Right cardiac atrium (tissue), 5 donors: ENCODE measurements at regions not wholly inside any gene's neighbourhood (a gene's known extent, or its start where the extent isn't known, plus 50 kb on each side); places are given as distances from the start of the nearest gene placed in this dataset.

ENCODE experiments used
- ATAC-seq, 2 donors: fragments of 200-7000 bp; cut with Tn5 transposase; one replicate each; pipeline versions ENCODE4 v1.8.0 to v1.9.1; 2020; ENCODE audit warnings: moderate library complexity in 2 of 2, mild to moderate bottlenecking in 1 of 2
- DNase-seq, 3 donors: peaks; one replicate each; pipeline ENCODE4 v3.0.0-alpha.2; 2020
- H3K27ac ChIP-seq: one replicate; pipeline ENCODE4 v1.5.1; 2013; ENCODE audit warnings: mild to moderate bottlenecking, low read length, control low read depth, moderate library complexity
- H3K27me3 ChIP-seq: one replicate; pipeline ENCODE4 v1.6.1; 2013; ENCODE audit not compliant: control insufficient read depth, insufficient read depth
- H3K4me1 ChIP-seq: one replicate; pipeline ENCODE4 v1.6.1; 2013; ENCODE audit warnings: low read length; ENCODE audit not compliant: control insufficient read depth, insufficient read depth
- H3K4me3 ChIP-seq: one replicate; pipeline ENCODE4 v1.5.1; 2013; ENCODE audit warnings: low read length, control low read depth
- H3K9me3 ChIP-seq: one replicate; pipeline ENCODE4 v1.6.1; 2013; ENCODE audit warnings: low read length; ENCODE audit not compliant: control insufficient read depth
- WGBS: extraction: QIAGEN DNeasy Blood & Tissue Kit; methylation state at CpG from one replicate; pipeline ENCODE4 v1.1.7; 2013; 5-methylcytosine and 5-hydroxymethylcytosine counted together
- intact Hi-C, 4 donors: fragments of 100-400 bp; cut with DNase I; formaldehyde crosslinking; loops; one replicate each; pipeline versions ENCODE4 v1.11.0 to v1.14.0; 2022 to 2023
- donor health status: healthy with polysubstance abuse.
- donor health status: DM: no; HTN: yes; CAD: no.
- donor health status: DM: no; HTN: no; CAD: no.
- donor health status: DM: no; HTN: yes; CAD: no; lungs with severe emphysema.
- donor health status: DM: yes; HTN: yes; CAD: no.

DNA sequence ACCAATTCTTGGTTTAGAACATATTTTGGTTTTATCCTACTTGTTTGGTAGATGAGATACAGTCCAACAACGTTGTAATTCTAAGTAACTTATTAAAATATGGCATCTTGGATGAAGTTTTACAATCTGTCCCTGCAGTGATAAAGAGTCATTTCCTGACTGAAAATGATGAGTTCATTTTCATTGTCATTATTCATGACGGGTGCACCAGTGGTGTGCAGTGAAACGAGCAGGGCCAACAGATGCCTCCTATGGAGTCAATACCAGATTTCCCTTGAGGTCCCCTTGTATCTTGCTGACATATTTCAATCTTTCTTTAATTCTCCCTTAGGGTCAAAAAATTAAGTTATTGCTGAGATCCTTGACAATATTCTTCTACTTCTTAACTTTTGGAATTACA lies 438.5 kb downstream of the LRIG3 start:
- Histone ChIP-seq H3K27ac (no peak overlapping the region), H3K27me3 (no peaks in the 10 kb centered on the region), H3K4me1 (no peaks in the 10 kb centered on the region), H3K9me3 (no peaks in the 10 kb centered on the region), H3K4me3 (no peak overlapping the region)
- intact Hi-C loops: no loop called here
- WGBS: 29% methylated on average over 3 of the region's 3 CpGs
- ATAC-seq (no peak), DNase-seq (no peak)

DNA sequence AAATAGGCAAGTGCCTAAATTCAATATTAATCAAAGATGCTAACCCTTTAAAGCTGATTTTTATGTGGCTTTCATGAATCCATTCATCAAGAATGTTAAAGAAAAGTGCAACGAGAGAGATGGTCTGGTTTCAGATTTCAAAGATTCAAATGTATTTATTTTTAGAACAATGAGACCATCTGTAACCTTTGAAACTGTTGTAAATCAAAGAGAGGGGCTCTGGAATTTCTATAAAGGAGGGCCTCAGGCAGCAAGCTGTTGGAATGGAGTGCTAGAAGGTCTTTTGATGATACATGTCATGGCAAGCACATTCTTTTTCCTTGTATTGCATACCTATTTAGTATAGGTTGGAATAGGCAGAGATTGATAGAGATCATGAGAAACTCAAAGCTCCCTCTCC lies 433.0 kb downstream of the LRIG3 start:
- Histone ChIP-seq H3K27ac (no peak overlapping the region), H3K27me3 (no peaks in the 10 kb centered on the region), H3K4me3 (no peak overlapping the region), H3K4me1 (peaks cover 1% of the 10 kb centered on the region), H3K9me3 (no peaks in the 10 kb centered on the region)
- ATAC-seq (no peak), DNase-seq (no peak)
- intact Hi-C loops: no loop called here
- 38% methylated on average over 1 of the region's 1 CpG for WGBS

DNA sequence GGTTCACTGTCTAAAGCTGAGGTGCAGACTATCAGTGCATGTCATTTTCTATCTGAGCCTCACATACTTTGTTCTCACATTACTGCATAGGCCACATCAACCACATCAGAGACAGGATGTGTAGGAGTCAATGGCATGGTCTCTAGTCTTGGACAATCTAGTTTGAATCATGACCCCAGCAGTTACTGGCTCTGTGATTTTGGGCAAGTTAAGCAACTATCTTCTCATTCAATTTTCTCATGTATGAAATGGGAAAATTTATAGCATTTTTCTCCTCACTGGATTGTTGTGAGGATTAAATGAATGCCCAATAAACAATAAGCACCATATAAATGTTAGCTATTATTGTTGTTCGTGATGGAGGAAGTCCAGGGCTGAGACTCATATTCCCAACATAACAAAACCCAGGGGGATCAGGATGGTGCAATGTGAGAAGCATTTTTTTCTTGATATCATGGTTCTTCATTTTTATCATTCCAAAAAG lies 432.6 kb downstream of the LRIG3 start:
- DNase-seq (no peak), ATAC-seq (no peak)
- Histone ChIP-seq H3K4me1 (peaks cover 1% of the 10 kb centered on the region), H3K9me3 (no peaks in the 10 kb centered on the region), H3K4me3 (no peak overlapping the region), H3K27ac (no peak overlapping the region), H3K27me3 (no peaks in the 10 kb centered on the region)
- WGBS: 59% methylated on average over 1 of the region's 1 CpG
- intact Hi-C loops: no loop called here

DNA sequence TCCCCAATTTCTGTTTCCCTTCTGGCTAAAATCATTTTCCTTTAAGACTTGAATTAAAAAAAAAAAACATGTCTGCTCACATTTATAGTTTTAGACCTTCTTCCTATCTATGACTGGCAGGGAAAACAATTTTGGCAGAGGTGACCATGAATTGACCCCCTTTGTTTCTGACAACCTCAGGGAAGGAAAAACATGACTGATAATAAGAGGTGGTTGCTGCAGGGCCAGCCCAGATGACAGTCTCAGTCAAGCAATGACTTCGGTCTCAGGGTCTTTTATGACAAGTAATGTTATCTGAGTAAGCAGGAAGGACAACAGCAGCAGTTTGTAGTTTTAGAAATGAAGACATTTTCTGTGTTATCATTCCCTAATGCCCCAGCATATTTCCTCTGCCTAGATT lies 430.9 kb downstream of the LRIG3 start:
- intact Hi-C loops: no loop called here
- no peak overlapping the region for H3K4me3 ChIP-seq
- ATAC-seq (peak in 1 of 2 donors; percentile 53), DNase-seq (no peak)
- no peaks in the 10 kb centered on the region for H3K9me3 ChIP-seq
- H3K27me3 ChIP-seq: no peaks in the 10 kb centered on the region
- WGBS: 29% methylated on average over 1 of the region's 1 CpG
- H3K4me1 ChIP-seq: peaks cover 1% of the 10 kb centered on the region
- H3K27ac ChIP-seq: no peak overlapping the region

DNA sequence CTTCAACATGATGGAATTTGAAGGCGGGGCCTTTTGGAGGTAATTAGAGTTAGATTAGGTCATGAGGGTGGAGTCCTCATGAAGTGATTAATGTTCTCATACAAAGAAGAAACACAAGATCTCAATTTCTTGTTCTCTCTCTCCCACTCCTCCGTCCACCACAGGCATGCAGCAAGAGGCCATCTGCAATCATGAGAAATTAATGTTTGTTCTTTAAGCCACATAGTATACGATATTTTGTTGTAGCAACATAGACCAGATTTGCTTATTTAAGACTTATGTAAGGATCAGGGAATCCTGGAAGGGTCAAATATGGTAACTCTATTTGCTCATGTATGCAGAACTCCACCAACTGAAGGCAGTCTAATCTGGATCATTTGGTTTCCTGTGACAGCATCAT lies 429.0 kb downstream of the LRIG3 start:
- no peak for DNase-seq

DNA sequence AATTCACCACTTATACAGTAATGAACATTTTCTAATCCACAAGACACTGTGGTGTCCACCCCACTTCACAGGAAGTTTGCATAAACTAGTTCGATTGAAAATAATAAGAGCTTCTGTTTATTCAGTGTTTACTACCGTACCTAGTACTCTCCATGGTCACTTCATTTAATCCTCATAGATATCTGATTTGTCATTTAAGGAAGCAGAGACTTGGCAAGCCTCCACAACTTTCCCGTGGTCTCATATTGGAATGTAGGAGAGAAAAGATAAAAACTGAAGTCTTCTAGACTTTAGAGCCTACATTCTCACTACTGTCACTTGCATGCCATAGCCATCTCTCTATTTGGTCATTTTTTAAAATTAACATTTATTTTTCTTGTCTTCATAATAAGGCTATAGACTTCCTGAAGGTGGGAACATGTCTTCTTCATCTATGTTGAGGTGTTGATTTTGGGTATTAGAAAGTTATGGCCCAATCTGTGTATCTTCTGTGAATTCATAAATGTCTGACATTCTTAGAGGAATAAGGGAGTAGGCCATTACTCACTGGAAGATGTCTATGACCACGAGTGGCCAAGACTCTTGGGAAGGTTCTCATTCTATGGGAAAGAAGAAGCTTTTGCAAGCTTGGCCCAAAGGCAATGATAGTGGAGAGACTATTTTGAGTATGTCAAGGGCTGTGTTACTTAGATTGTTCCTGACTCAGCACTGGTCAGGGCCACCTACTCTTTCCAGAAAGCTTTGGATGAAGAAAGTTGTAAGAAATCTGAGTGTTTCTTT lies 423.7 kb downstream of the LRIG3 start:
- ATAC-seq (no peak), DNase-seq (no peak)
- Histone ChIP-seq H3K27ac (no peak overlapping the region), H3K4me3 (no peak overlapping the region), H3K27me3 (no peaks in the 10 kb centered on the region), H3K4me1 (no peaks in the 10 kb centered on the region), H3K9me3 (no peaks in the 10 kb centered on the region)
- 56% methylated on average over 4 of the region's 4 CpGs for WGBS
- intact Hi-C loops: no loop called here

More for the DNA sequence above, 429.0 kb downstream of the LRIG3 start:
- no peaks in the 10 kb centered on the region for H3K9me3 ChIP-seq
- H3K27me3 ChIP-seq: no peaks in the 10 kb centered on the region
- no peak overlapping the region for H3K27ac ChIP-seq
- H3K4me1 ChIP-seq: peaks cover 1% of the 10 kb centered on the region
- WGBS: 87% methylated on average over 3 of the region's 3 CpGs
- intact Hi-C loops: no loop called here
- H3K4me3 ChIP-seq: no peak overlapping the region
- ATAC-seq: no peak

DNA sequence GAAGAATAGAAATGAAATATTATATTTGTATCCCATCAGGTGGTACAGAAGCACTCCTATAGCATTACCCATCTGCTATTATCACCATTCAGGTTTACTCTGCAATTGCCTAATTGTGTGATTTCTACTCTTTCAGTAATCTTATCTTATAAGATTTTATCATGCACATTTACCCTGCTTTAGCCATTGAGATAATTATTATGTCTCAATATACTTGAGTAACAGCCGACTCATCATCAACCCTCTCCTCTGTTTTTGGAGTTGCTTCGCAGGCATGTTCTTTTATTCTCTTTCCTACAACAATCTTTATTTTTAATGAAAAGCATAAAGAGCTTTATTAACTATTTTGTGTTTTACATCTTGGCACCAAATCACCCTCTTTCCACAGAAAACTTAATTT lies 419.9 kb downstream of the LRIG3 start:
- intact Hi-C loops: no loop called here
- Histone ChIP-seq H3K27ac (no peak overlapping the region), H3K9me3 (no peaks in the 10 kb centered on the region), H3K4me1 (no peaks in the 10 kb centered on the region), H3K27me3 (no peaks in the 10 kb centered on the region), H3K4me3 (no peak overlapping the region)
- WGBS: 71% methylated on average over 2 of the region's 2 CpGs
- ATAC-seq: no peak
- DNase-seq: no peak

DNA sequence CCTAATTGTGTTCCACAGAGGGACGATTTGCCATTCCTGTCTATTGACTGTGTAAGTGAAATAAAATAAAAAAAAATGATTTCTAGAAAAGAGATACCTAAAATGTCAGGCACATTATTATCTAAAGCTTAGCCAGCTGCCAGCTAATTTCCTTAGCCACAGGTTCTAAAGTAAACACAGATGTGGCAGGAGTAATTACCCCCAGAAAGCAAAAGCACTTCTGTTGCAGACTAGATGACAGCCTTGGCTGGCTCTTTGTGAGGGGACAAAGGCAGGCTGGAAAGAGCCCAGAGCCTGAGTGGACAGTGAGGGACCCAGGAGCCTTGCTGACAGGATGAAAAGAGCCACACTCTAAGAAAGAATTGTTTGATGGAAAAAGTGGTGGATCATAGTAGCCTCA lies 418.1 kb downstream of the LRIG3 start:
- no peak overlapping the region for H3K4me3 ChIP-seq
- H3K4me1 ChIP-seq: no peaks in the 10 kb centered on the region
- ATAC-seq (no peak), DNase-seq (no peak)
- no peaks in the 10 kb centered on the region for H3K27me3 ChIP-seq
- H3K9me3 ChIP-seq: no peaks in the 10 kb centered on the region
- intact Hi-C loops: no loop called here
- 18% methylated on average over 1 of the region's 1 CpG for WGBS
- no peak overlapping the region for H3K27ac ChIP-seq

DNA sequence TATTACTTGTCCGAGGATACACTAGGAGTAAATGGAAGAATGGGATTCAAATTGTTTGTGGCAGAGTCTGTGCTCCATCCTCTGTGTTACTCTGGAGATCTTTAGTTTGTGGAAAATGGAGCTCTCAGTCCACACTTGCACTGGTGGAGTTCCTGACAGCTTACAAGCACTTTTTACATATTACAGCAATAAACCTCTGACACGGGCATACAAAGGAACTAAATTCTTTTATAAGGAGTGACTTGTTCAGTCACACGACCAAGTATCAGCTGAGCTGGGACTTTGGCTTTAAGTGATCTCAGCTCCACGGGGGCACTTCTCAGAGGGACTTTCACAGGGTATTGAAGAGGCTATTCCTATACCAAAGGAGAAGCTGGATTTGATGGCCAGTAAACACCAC lies 417.5 kb downstream of the LRIG3 start:
- H3K27ac ChIP-seq: no peak overlapping the region
- intact Hi-C loops: no loop called here
- no peaks in the 10 kb centered on the region for H3K4me1 ChIP-seq
- ATAC-seq (no peak), DNase-seq (no peak)
- 53% methylated on average over 4 of the region's 4 CpGs for WGBS
- no peak overlapping the region for H3K4me3 ChIP-seq
- no peaks in the 10 kb centered on the region for H3K9me3 ChIP-seq
- H3K27me3 ChIP-seq: no peaks in the 10 kb centered on the region

DNA sequence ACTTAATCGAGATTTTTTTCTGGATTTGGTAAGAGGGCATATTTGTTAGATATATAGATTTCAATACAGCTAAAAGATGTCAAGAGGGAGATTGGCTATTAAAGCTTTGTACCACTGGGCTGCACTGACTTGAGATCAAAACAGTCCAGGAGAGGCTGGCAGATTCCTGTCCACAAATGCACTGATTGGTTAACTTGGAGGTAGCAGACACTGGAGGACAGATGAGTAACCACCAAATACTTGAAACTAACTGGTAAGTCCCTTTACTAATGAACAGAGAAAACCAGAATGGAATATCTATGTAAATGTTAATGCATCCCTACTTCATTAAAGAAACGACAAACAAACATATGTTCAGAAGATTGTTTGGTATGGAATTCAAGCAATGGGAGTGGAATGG lies 416.6 kb downstream of the LRIG3 start:
- 97% methylated on average over 2 of the region's 2 CpGs for WGBS

DNA sequence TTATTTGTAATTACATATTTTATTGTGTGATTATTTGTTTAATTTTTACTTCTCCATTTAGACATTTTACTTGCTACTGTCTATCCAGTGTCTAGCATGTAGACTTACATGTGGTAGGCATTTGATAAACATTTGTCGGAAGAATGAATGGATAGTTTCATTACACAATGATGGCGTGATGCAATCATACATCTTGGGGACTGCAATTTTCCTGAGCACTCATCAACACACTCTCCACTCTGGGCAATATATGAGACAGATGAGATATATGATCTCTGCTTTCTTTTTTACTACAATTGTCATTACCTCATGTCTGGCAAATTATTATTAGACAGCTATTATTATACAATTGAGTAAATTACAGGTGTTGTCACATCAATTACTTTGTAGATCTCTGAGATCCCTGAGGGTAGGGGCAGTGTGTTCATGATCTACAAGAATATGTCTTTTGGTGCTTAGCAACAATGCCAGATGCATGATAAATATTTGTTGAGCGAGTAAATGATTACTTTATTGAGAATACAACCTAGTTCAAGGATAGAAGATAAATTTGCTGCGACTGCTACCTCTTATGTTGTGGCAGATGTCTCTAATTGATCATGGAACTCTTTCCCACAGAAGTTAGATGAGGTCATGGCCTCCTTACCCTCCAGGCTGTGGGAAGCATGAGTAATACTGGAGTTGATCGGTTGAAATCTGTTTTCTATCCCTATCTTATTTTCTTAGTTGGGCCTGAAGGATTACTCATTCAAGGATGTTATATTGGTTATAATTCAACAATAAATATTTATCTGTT lies 416.0 kb downstream of the LRIG3 start:
- Histone ChIP-seq H3K4me3 (no peak overlapping the region), H3K27ac (no peak overlapping the region), H3K27me3 (no peaks in the 10 kb centered on the region), H3K9me3 (no peaks in the 10 kb centered on the region), H3K4me1 (no peaks in the 10 kb centered on the region)
- 90% methylated on average over 5 of the region's 5 CpGs for WGBS
- DNase-seq (no peak), ATAC-seq (no peak)
- intact Hi-C loops: no loop called here

More for the DNA sequence above, 416.6 kb downstream of the LRIG3 start:
- Histone ChIP-seq H3K4me3 (no peak overlapping the region), H3K27ac (no peak overlapping the region), H3K4me1 (no peaks in the 10 kb centered on the region), H3K9me3 (no peaks in the 10 kb centered on the region), H3K27me3 (no peaks in the 10 kb centered on the region)
- no peak for DNase-seq
- intact Hi-C loops: no loop called here
- ATAC-seq: no peak
